MM.1S (cell line): ENCODE measurements at regions not wholly inside any gene's neighbourhood (a gene's known extent, or its start where the extent isn't known, plus 50 kb on each side); places are given as distances from the start of the nearest gene placed in this dataset.

Experiments
- DNase-seq: peaks from one replicate; pipeline ENCODE4 v3.0.0-alpha.2; 2015
- H2AFZ ChIP-seq: fragments of 300-600 bp; sonication (generic); 2 replicates; pipeline ENCODE4 v1.6.0; 2016; ENCODE audit warnings: antibody characterized with exemption, low read length
- H3F3A ChIP-seq: fragments of 300-600 bp; sonication (generic); 2 replicates; pipeline ENCODE4 v1.6.1; 2016; ENCODE audit warnings: mild to moderate bottlenecking, antibody characterized with exemption, low read length, moderate library complexity, mixed read lengths; ENCODE audit not compliant: insufficient read depth
- H3K27ac ChIP-seq: fragments of 300-600 bp; sonication (generic); 2 replicates; pipeline ENCODE4 v1.5.1; 2016; ENCODE audit warnings: mild to moderate bottlenecking, low read length
- H3K27me3 ChIP-seq: fragments of 300-600 bp; sonication (generic); replicated peaks from 2 replicates; pipeline ENCODE4 v1.6.0; 2016; ENCODE audit warnings: low read length; ENCODE audit not compliant: insufficient read depth
- H3K36me3 ChIP-seq: fragments of 300-600 bp; sonication (generic); replicated peaks from 2 replicates; pipeline ENCODE4 v1.6.1; 2016; ENCODE audit warnings: mild to moderate bottlenecking, low read length, mixed read lengths; ENCODE audit not compliant: insufficient read depth
- H3K4me1 ChIP-seq: fragments of 300-600 bp; sonication (generic); 2 replicates; pipeline ENCODE4 v1.6.1; 2016; ENCODE audit warnings: low read length, mixed read lengths
- H3K4me2 ChIP-seq: fragments of 300-600 bp; sonication (generic); 2 replicates; pipeline ENCODE4 v1.6.0; 2016; ENCODE audit warnings: low read depth, low read length
- H3K4me3 ChIP-seq: fragments of 300-600 bp; sonication (generic); 2 replicates; pipeline ENCODE4 v1.5.1; 2016; ENCODE audit warnings: low read length, mixed read lengths
- H3K79me2 ChIP-seq: fragments of 300-600 bp; sonication (generic); 2 replicates; pipeline ENCODE4 v1.6.1; 2016; ENCODE audit warnings: mixed run types, low read length, mixed read lengths
- H3K9ac ChIP-seq: fragments of 300-600 bp; sonication (generic); 2 replicates; pipeline ENCODE4 v1.6.1; 2016; ENCODE audit warnings: low read length, mixed read lengths
- H3K9me2 ChIP-seq: fragments of 300-600 bp; sonication (generic); replicated peaks from 2 replicates; pipeline ENCODE4 v1.6.1; 2016; ENCODE audit warnings: mild to moderate bottlenecking, low read length, mixed read lengths; ENCODE audit not compliant: insufficient read depth
- H3K9me3 ChIP-seq: fragments of 300-600 bp; sonication (generic); replicated peaks from 2 replicates; pipeline ENCODE4 v1.6.1; 2016; ENCODE audit warnings: mild to moderate bottlenecking, low read length, mixed read lengths; ENCODE audit not compliant: insufficient read depth
- H4K20me1 ChIP-seq: fragments of 300-600 bp; sonication (generic); 2 replicates; pipeline ENCODE4 v1.6.1; 2016; ENCODE audit warnings: mild to moderate bottlenecking, low read length, moderate library complexity, mixed read lengths; ENCODE audit not compliant: insufficient read depth
- CTCF ChIP-seq: fragments of 300-600 bp; sonication (generic); IDR thresholded peaks from 2 replicates; pipeline ENCODE4 v1.5.1; 2016; ENCODE audit warnings: antibody characterized with exemption, low read length, mixed read lengths
- EZH2 ChIP-seq: fragments of 300-600 bp; sonication (generic); optimal IDR thresholded peaks from 2 replicates; pipeline ENCODE3; 2017; ENCODE audit warnings: low read depth, mild to moderate bottlenecking, antibody characterized with exemption, low read length, mixed read lengths
- EZH2phosphoT487 ChIP-seq: fragments of 300-600 bp; sonication (generic); IDR thresholded peaks from 2 replicates; pipeline ENCODE4 v1.6.1; 2018; ENCODE audit warnings: antibody characterized with exemption, low read length

- H3K79me2 ChIP-seq = no peaks in the 10 kb centered on the region
- no peak overlapping the region for H3K9ac ChIP-seq
- no peak overlapping the region for H3K4me3 ChIP-seq
- H3K4me1 ChIP-seq = no peaks in the 10 kb centered on the region
- no peaks in the 10 kb centered on the region for H3K9me2 ChIP-seq
- no peak overlapping the region for H2AFZ ChIP-seq
- H4K20me1 ChIP-seq = no peaks in the 10 kb centered on the region
- no peak for DNase-seq
- no peak overlapping the region for H3K27ac ChIP-seq
- no peaks in the 10 kb centered on the region for H3K27me3 ChIP-seq
- H3F3A ChIP-seq = no peaks in the 10 kb centered on the region
- no peak for TF ChIP-seq EZH2
- TF ChIP-seq EZH2phosphoT487 = no peak
- no peak for TF ChIP-seq CTCF
- H3K4me2 ChIP-seq = no peak overlapping the region
- H3K36me3 ChIP-seq = no peaks in the 10 kb centered on the region
- H3K9me3 ChIP-seq = no peaks in the 10 kb centered on the region
Measured at GRCh38 chr11:129729823-129730222, 85.8 kb upstream of the TMEM45B start.

- Histone ChIP-seq H3K9me3 (no peaks in the 10 kb centered on the region), H3K36me3 (no peaks in the 10 kb centered on the region), H3K27ac (no peak overlapping the region), H3F3A (no peaks in the 10 kb centered on the region), H3K4me1 (no peaks in the 10 kb centered on the region), H2AFZ (no peak overlapping the region), H4K20me1 (no peaks in the 10 kb centered on the region), H3K9me2 (no peaks in the 10 kb centered on the region), H3K4me2 (no peak overlapping the region), H3K27me3 (no peaks in the 10 kb centered on the region), H3K4me3 (no peak overlapping the region), H3K79me2 (no peaks in the 10 kb centered on the region), H3K9ac (no peak overlapping the region)
- no peak for DNase-seq
- no peak for TF ChIP-seq EZH2phosphoT487
- no peak for TF ChIP-seq CTCF
Measured at GRCh38 chr11:129731316-129731715, 84.3 kb upstream of the TMEM45B start.

DNA sequence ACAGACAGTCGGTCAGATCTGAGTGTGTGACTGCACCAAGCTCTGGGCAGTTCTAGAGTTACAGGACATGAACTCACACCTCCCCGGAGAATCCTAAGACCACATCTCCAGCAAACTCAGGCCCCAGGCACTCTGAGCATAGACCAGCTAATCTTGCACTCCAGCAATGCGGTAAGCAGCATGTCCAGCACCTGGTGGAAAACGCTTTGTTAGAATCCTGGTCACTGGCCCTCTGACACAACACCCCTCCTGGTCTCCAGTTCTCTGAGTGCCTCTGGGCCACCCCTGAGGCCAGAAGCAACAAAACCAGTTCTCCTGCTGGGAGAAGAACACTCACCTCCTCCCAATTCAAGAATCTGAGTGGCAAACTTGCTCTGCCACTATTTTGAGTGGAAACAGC, 82.7 kb upstream of the TMEM45B start:
- Histone ChIP-seq H3K4me3 (no peak overlapping the region), H3K79me2 (no peaks in the 10 kb centered on the region), H3K9me3 (no peaks in the 10 kb centered on the region), H2AFZ (no peak overlapping the region), H3K27me3 (no peaks in the 10 kb centered on the region), H3K36me3 (no peaks in the 10 kb centered on the region), H3K4me1 (no peaks in the 10 kb centered on the region), H3K4me2 (no peak overlapping the region), H3K9ac (no peak overlapping the region), H4K20me1 (no peaks in the 10 kb centered on the region), H3F3A (no peaks in the 10 kb centered on the region), H3K27ac (no peak overlapping the region), H3K9me2 (no peaks in the 10 kb centered on the region)
- no peak for DNase-seq
- TF ChIP-seq EZH2phosphoT487 (no peak), EZH2 (no peak)

- Histone ChIP-seq H4K20me1 (no peaks in the 10 kb centered on the region), H3K4me2 (no peak overlapping the region), H3K79me2 (no peaks in the 10 kb centered on the region), H3K4me3 (no peak overlapping the region), H3K4me1 (no peaks in the 10 kb centered on the region), H3K9me3 (no peaks in the 10 kb centered on the region), H2AFZ (no peak overlapping the region), H3K9ac (no peak overlapping the region), H3F3A (no peaks in the 10 kb centered on the region), H3K9me2 (no peaks in the 10 kb centered on the region), H3K27ac (no peak overlapping the region), H3K36me3 (no peaks in the 10 kb centered on the region), H3K27me3 (no peaks in the 10 kb centered on the region)
- TF ChIP-seq EZH2phosphoT487 = no peak
- no peak for DNase-seq
Measured at GRCh38 chr11:129733384-129733783, 82.3 kb upstream of the TMEM45B start.
